GM23248 (cell line): ENCODE measurements at regions not wholly inside any gene's neighbourhood (a gene's known extent, or its start where the extent isn't known, plus 50 kb on each side); places are given as distances from the start of the nearest gene placed in this dataset.

Source experiments
- EZH2 ChIP-seq: fragments of 200-600 bp; sonication (generic); IDR thresholded peaks from 2 replicates; pipeline ENCODE4 v1.6.1; 2018; ENCODE audit warnings: antibody characterized with exemption, mild to moderate bottlenecking; ENCODE audit not compliant: insufficient read depth, poor library complexity, severe bottlenecking
- EZH2phosphoT487 ChIP-seq: fragments of 200-600 bp; sonication (generic); IDR thresholded peaks from 2 replicates; pipeline ENCODE4 v1.6.1; 2018; ENCODE audit warnings: antibody characterized with exemption, moderate library complexity, mild to moderate bottlenecking, low read depth; ENCODE audit not compliant: insufficient read depth

GRCh38 chr6:10071631-10072220 lies 343.1 kb downstream of the TFAP2A start:
- TF ChIP-seq EZH2phosphoT487 = no peak
- TF ChIP-seq EZH2 = no peak
